ENCODE measurements at regions not wholly inside any gene's neighbourhood (a gene's known extent, or its start where the extent isn't known, plus 50 kb on each side); places are given as distances from the start of the nearest gene placed in this dataset.

DNA sequence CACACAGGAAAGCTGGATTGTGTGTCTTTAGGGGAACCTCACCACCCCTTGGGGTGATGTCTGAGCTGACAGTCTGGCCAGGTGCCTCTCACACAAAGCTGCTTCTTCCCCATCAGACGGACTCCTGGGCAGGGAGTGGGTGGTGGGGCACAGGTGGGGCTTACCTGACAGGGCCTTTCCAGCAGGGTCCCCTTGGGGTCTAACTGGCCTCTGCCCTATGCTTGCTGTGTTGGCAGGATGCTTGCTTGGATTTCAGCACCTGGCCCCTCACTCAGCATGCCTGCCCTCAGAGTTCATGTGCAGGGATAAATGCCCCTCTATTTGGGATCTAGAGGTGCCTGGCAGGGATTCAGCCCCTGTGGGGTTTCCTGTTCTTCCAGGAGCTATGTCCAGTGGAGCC lies 496.9 kb upstream of the ZMIZ1 start:
- no peak for TF ChIP-seq CTCF (IDR thresholded peaks at IDR 0.05)
- no peak for TF ChIP-seq POLR2A (IDR thresholded peaks at IDR 0.05)

All from suprapubic skin (tissue), 3 donors.